PC-3 (cell line): ENCODE measurements at regions not wholly inside any gene's neighbourhood (a gene's known extent, or its start where the extent isn't known, plus 50 kb on each side); places are given as distances from the start of the nearest gene placed in this dataset.

Source experiments
- EZH2phosphoT487 ChIP-seq: fragments of 300-600 bp; sonication (generic); IDR thresholded peaks from 2 replicates; pipeline ENCODE4 v1.6.1; 2018; ENCODE audit warnings: mild to moderate bottlenecking, antibody characterized with exemption, low read length, borderline replicate concordance
- TF ChIP-seq, protein P1 (sequence below): fragments of 300-600 bp; sonication (generic); conservative IDR thresholded peaks from 2 replicates; pipeline ENCODE4 v1.5.1; 2017; ENCODE audit warnings: antibody characterized with exemption, low read depth, mild to moderate bottlenecking, low read length

DNA sequence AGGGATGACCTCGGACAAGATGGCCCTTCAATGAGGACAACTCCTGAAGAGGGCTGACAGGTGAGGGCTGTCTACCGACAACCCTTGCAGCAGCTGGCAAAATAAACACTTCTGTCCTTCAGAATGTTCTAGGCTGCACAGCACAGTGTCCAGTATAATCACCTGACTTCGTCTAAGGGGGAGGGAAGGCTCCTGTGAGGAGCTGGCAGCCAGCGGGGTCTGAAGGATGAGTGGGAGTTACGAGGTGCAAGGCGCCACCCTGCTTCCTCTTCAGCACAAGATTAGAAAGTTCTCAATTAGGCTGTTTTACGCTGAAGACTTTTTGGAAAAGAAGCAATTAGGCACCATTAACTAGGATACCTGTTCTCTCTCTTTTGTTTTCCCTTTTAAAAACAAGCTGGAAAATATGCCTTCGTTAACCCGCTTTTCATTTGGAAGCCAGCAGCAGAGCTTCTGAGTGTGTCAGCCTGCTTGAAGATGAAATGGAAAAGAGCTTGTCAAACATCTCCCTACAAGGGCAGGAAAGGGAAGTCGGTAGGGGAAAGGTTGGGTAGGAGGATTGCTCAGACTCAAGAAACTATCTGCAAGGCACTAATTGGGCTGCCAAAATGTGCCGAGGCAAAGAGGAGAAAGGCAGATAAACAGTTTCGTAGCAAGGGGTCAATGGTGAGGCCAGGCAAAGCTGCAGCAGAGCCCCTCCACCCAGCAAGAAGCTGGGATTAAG is 592.2 kb upstream of the CADM1 start:
- TF ChIP-seq, protein P1, sequence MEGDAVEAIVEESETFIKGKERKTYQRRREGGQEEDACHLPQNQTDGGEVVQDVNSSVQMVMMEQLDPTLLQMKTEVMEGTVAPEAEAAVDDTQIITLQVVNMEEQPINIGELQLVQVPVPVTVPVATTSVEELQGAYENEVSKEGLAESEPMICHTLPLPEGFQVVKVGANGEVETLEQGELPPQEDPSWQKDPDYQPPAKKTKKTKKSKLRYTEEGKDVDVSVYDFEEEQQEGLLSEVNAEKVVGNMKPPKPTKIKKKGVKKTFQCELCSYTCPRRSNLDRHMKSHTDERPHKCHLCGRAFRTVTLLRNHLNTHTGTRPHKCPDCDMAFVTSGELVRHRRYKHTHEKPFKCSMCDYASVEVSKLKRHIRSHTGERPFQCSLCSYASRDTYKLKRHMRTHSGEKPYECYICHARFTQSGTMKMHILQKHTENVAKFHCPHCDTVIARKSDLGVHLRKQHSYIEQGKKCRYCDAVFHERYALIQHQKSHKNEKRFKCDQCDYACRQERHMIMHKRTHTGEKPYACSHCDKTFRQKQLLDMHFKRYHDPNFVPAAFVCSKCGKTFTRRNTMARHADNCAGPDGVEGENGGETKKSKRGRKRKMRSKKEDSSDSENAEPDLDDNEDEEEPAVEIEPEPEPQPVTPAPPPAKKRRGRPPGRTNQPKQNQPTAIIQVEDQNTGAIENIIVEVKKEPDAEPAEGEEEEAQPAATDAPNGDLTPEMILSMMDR: no peak
- no peak for TF ChIP-seq EZH2phosphoT487
